K562 (cell line): ENCODE measurements at regions not wholly inside any gene's neighbourhood (a gene's known extent, or its start where the extent isn't known, plus 50 kb on each side); places are given as distances from the start of the nearest gene placed in this dataset.

ENCODE experiments used
- BRCA1 ChIP-seq, 2 experiments: fragments of 450-650 bp in 1 of 2; sonication (generic) in 1 of 2; formaldehyde crosslinking in 1 of 2; IDR thresholded peaks; 2 replicates each; pipeline versions ENCODE4 v1.5.0 to v1.6.1; 2017 to 2020; ENCODE audit warnings: mild to moderate bottlenecking in 1 of 2, missing genetic modification reagents in 1 of 2
- BRD4 ChIP-seq: fragments of 200-600 bp; sonication (generic); IDR thresholded peaks from 2 replicates; pipeline ENCODE4 v1.6.1; 2017; ENCODE audit warnings: inconsistent platforms
- CHCHD3 ChIP-seq: fragments of 250-450 bp; sonication (Bioruptor Pico); IDR thresholded peaks from 2 replicates; pipeline ENCODE4 v2.1.2; 2022; ENCODE audit warnings: mild to moderate bottlenecking
- COPS2 ChIP-seq: fragments of 450-650 bp; conservative IDR thresholded peaks from 2 replicates; pipeline ENCODE4 v1.6.1; 2016; ENCODE audit warnings: mild to moderate bottlenecking, moderate library complexity
- E2F1 ChIP-seq: sonication (generic); formaldehyde crosslinking; IDR thresholded peaks from 2 replicates; pipeline ENCODE4 v1.8.1; 2023; ENCODE audit warnings: mild to moderate bottlenecking, missing genetic modification reagents, moderate library complexity
- ELF2 ChIP-seq: fragments of 250-450 bp; sonication (Bioruptor Pico); IDR thresholded peaks from 2 replicates; pipeline ENCODE4 v1.5.0; 2021; ENCODE audit warnings: mild to moderate bottlenecking
- EP300 ChIP-seq: IDR thresholded peaks from 2 replicates; pipeline ENCODE4 v1.6.1; 2012; ENCODE audit warnings: low read length, improper control_type of control experiment
- EP400 ChIP-seq: fragments of 450-650 bp; IDR thresholded peaks from 2 replicates; pipeline ENCODE4 v1.6.1; 2017; ENCODE audit warnings: antibody characterized with exemption, mild to moderate bottlenecking, moderate library complexity
- ETS2 ChIP-seq: IDR thresholded peaks from 2 replicates; pipeline ENCODE4 v1.6.1; 2016; ENCODE audit warnings: borderline replicate concordance, missing genetic modification characterization, mild to moderate bottlenecking, moderate library complexity, missing compliant biosample characterization; ENCODE audit not compliant: poor library complexity, severe bottlenecking
- GABPA ChIP-seq: fragments of 200-800 bp; sonication (Bioruptor generic); conservative IDR thresholded peaks from 2 replicates; pipeline ENCODE4 v1.6.1; 2016; ENCODE audit warnings: low read depth, missing genetic modification characterization, missing compliant biosample characterization
- HMGXB4 ChIP-seq: sonication (generic); formaldehyde crosslinking; IDR thresholded peaks from 2 replicates; pipeline ENCODE4 v1.8.1; 2023; ENCODE audit warnings: mild to moderate bottlenecking, missing genetic modification reagents
- KAT2B ChIP-seq: IDR thresholded peaks from one replicate; pipeline ENCODE4 v1.6.1; 2012; ENCODE audit warnings: low read depth, mild to moderate bottlenecking, control low read depth, inconsistent platforms, low read length, moderate library complexity
- MED1 ChIP-seq: sonication (generic); formaldehyde crosslinking; IDR thresholded peaks from 2 replicates; pipeline ENCODE4 v1.8.1; 2023; ENCODE audit warnings: missing genetic modification reagents, borderline replicate concordance
- MYNN ChIP-seq, 2 experiments: sonication (generic); formaldehyde crosslinking in 1 of 2; IDR thresholded peaks; 2 replicates each; pipeline versions ENCODE4 v1.5.0 to v1.6.1; 2016 to 2020; ENCODE audit warnings: antibody characterized with exemption in 1 of 2, missing genetic modification reagents in 1 of 2
- PHB2 ChIP-seq: fragments of 450-650 bp; IDR thresholded peaks from 2 replicates; pipeline ENCODE4 v1.6.1; 2017; ENCODE audit warnings: low read depth
- PPARD ChIP-seq: fragments of 250-450 bp; sonication (Bioruptor Pico); IDR thresholded peaks from 2 replicates; pipeline ENCODE4 v1.8.0; 2022; ENCODE audit warnings: inconsistent platforms, mild to moderate bottlenecking, moderate library complexity
- PYGO2 ChIP-seq: fragments of 450-650 bp; IDR thresholded peaks from 2 replicates; pipeline ENCODE4 v1.6.1; 2016; ENCODE audit warnings: mild to moderate bottlenecking, missing genetic modification characterization, moderate library complexity, missing compliant biosample characterization
- RFX1 ChIP-seq: fragments of 450-650 bp; IDR thresholded peaks from 2 replicates; pipeline ENCODE4 v1.6.1; 2016; ENCODE audit warnings: mild to moderate bottlenecking, moderate library complexity
- SRSF1 ChIP-seq: fragments of 200-400 bp; formaldehyde crosslinking; IDR thresholded peaks from 2 replicates; pipeline ENCODE4 v1.6.1; 2017; ENCODE audit warnings: mild to moderate bottlenecking, low read depth, low read length, moderate library complexity
- ZBED1 ChIP-seq: IDR thresholded peaks from 2 replicates; pipeline ENCODE4 v1.6.1; 2014
- ZBTB1 ChIP-seq: sonication (generic); formaldehyde crosslinking; IDR thresholded peaks from 2 replicates; pipeline ENCODE4 v1.8.1; 2023; ENCODE audit warnings: missing genetic modification reagents, low read depth, mild to moderate bottlenecking, borderline replicate concordance
- ZKSCAN3 ChIP-seq: fragments of 250-450 bp; sonication (Bioruptor Pico); IDR thresholded peaks from 2 replicates; pipeline ENCODE4 v1.4.0; 2020
- ZNF274 ChIP-seq: IDR thresholded peaks from 2 replicates; pipeline ENCODE4 v1.6.1; 2011; ENCODE audit warnings: low read depth, mild to moderate bottlenecking, low read length, moderate library complexity, borderline replicate concordance
- ZNF431 ChIP-seq: sonication (generic); formaldehyde crosslinking; IDR thresholded peaks from 2 replicates; pipeline ENCODE4 v1.8.0; 2022; ENCODE audit warnings: mild to moderate bottlenecking, missing genetic modification reagents
- ZNF668 ChIP-seq: fragments of 250-450 bp; sonication (Bioruptor Pico); IDR thresholded peaks from 2 replicates; pipeline ENCODE4 v1.8.0; 2022; ENCODE audit warnings: mild to moderate bottlenecking, inconsistent platforms
- TF ChIP-seq, protein P1 (sequence below): fragments of 450-650 bp; conservative IDR thresholded peaks from 2 replicates; pipeline ENCODE4 v1.6.1; 2016; ENCODE audit warnings: missing genetic modification characterization, low read depth, mild to moderate bottlenecking, control low read depth, missing compliant biosample characterization

DNA sequence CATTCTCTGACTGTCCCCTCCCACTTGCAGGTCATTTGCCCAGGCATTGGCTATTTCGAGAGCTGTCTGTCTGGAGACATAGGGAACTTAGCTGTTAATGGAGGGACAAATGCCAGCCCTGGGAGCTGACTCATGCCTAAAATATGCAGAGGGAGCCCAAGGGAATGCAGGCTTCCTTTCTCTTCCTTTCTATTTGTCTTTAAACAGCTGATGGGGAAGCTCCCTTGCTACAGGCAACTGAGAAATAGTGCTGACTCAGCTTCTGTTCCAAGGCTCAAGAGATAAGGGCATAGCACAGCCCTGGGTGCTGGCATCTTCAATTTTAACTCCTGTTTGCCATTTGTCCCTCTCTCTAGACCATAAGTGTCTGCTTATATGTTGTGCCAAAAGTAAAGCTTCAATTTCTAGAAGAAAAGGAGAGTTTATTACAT lies 82.7 kb upstream of the C1GALT1 start (continued):
- no peak for TF ChIP-seq HMGXB4 (CRISPR knock-in tag)
- no peak for TF ChIP-seq ZBTB1 (CRISPR knock-in tag)
- TF ChIP-seq SRSF1, result no peak
- TF ChIP-seq CHCHD3 (CRISPR knock-in tag), result no peak
- TF ChIP-seq RFX1, result peak; percentile 30; the same call in 1 of the 2 replicates
- TF ChIP-seq ZNF274, result no peak
- no peak for TF ChIP-seq GABPA
- TF ChIP-seq MED1 (CRISPR knock-in tag), result no peak
- no peak; the same call in 1 of the 2 replicates for TF ChIP-seq EP400
- TF ChIP-seq COPS2, result no peak
- no peak for TF ChIP-seq PYGO2
- no peak for TF ChIP-seq KAT2B
- TF ChIP-seq ZNF668 (CRISPR knock-in tag), result no peak
- no peak for TF ChIP-seq E2F1 (CRISPR knock-in tag)
- TF ChIP-seq BRCA1 (IDR thresholded peaks at IDR 0.05), result no peak
- TF ChIP-seq BRCA1 (CRISPR knock-in tag; IDR thresholded peaks at IDR 0.05), result no peak
- TF ChIP-seq EP300, result peak; percentile 82
- no peak for TF ChIP-seq ZBED1
- TF ChIP-seq ETS2 (tag), result no peak
- no peak for TF ChIP-seq BRD4
- no peak for TF ChIP-seq PHB2
- peak; percentile 92 for TF ChIP-seq MYNN (IDR thresholded peaks at IDR 0.05)
- no peak for TF ChIP-seq MYNN (CRISPR knock-in tag; IDR thresholded peaks at IDR 0.05)
- TF ChIP-seq, protein P1, sequence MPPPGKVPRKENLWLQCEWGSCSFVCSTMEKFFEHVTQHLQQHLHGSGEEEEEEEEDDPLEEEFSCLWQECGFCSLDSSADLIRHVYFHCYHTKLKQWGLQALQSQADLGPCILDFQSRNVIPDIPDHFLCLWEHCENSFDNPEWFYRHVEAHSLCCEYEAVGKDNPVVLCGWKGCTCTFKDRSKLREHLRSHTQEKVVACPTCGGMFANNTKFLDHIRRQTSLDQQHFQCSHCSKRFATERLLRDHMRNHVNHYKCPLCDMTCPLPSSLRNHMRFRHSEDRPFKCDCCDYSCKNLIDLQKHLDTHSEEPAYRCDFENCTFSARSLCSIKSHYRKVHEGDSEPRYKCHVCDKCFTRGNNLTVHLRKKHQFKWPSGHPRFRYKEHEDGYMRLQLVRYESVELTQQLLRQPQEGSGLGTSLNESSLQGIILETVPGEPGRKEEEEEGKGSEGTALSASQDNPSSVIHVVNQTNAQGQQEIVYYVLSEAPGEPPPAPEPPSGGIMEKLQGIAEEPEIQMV, result no peak; the same call in 1 of the 2 replicates
- TF ChIP-seq ZKSCAN3 (CRISPR knock-in tag), result no peak
- no peak for TF ChIP-seq ZNF431 (CRISPR knock-in tag)
- TF ChIP-seq ELF2 (CRISPR knock-in tag), result no peak
- no peak for TF ChIP-seq PPARD
